Inferior parietal cortex (tissue), 1 donor: ENCODE measurements at regions not wholly inside any gene's neighbourhood (a gene's known extent, or its start where the extent isn't known, plus 50 kb on each side); places are given as distances from the start of the nearest gene placed in this dataset.
"Not testable (repeated sequence)": the region's sequence is repeated elsewhere in the genome, so short reads cannot be mapped to it uniquely, and the experiment has no call there.

Experiments
- DNase-seq: peaks from one replicate; pipeline ENCODE4 v3.0.0-alpha.2; 2016; ENCODE audit errors: extremely low spot score

DNA sequence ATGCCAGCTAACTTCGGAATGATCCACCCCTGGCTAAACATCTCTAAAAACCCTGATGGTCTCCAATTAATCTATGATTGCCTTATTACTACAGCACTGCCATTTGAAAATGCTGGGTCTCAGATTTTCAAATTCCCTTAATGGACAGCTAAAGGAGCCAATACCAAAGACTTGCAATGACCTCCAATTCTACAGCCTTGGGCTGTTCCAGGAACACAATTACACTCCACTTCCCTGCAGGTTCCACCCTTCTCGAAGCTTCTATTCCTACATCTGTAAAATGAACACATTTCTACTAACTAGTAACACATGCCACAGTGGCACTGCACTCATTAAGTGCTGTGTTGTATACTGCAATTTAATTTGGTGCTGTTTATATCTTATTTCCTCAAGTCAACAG is 85.7 kb upstream of the AK4 start:
- DNase-seq: no peak

DNA sequence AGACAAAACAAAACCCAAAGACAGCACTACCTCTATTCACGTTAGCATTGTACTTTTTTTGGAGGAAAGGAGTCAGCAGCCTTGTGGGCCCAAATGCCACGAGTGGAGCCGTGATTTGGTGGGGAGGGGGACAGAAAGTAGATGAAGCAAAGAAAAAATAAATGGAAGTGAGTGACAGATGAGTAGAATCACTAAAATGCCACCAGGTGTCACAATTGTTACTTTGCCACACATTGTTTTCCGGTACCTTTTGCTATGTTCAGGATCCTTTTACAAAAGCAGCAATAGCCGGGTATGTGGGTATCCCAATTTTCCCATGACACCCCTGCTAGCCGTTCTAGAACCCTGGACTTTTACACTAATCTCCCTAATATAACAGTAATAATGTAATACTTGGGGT is 85.0 kb upstream of the AK4 start:
- DNase-seq: no peak

DNA sequence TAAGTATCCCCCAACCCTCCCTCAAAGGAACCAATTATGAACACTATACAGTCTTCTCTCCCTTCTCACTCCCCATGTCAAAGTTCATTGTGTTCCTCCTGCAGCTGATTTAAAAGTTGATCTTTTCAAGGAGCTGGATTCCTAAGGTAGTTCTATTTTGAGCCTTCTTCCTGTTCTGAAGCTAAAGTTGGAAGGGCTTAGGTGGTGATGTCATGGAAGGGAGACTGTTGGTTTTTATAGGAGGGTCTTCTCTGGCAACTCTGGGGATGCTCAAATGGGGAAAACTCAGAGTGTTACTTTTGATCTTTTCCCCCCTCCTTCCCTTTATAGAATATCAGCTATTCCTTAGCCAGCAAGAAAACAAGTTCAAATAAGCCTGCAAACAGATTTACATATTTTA is 83.0 kb upstream of the AK4 start:
- no peak for DNase-seq

DNA sequence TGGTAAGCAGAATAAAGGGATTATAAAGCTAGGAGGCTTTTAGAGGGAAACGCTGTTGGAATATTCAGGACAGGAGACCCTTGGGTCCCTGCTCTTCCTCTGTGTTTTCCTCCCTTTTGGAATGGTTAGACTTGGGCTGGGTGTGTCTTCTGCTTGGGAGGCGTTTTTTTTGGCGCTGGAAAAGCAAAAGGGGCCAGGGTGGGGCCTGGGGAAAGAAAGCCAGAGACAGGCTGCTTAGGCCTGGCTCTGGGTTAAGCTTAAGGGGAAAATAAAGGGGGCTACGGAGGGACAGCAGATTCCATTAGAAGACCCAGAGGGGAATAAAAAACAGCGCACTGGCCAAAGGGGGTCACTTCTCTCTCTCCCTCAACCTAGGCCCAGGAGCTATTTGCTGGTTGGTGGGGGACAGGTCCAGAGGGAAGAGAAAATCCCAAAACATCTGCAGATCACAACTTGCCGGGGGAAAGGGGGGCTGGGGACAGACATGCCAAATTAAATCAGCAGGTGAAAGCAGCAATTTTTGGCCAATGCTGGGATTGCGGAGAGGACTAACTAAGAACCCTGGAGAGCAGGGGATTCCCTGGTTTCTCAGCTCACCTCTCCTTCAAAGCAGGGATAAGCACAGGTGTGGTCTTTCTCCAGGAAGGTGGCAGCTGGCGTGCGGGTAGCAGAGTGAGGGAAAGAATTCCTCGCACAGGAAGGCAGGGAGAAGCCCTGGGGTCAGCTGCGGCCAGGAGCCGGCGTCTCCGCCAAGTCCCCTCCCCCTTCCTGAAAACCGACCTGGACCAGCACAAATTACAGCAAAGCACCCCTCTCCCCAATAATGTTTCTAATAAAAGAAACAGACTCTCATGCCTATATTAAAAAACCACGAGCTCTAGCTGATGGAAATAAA is 82.2 kb upstream of the AK4 start:
- no peak for DNase-seq

DNA sequence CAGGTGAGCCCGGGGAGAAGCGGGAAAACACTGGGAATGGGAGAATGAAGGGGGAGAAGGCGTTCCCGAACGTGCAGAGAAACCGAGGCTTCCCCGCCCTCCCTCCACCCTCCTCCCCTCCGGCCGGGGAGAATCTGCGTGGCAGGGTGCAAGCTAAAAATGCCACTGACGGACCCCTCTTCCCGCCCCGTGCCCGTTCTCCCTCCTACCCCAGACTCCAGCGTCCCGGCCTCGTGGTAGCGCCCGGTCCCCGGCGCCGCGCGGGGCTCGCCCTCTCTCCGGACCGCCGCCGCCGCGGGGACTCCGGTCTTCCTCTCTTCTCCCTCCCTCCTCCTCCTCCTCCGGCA is 81.6 kb upstream of the AK4 start:
- DNase-seq: no peak

DNA sequence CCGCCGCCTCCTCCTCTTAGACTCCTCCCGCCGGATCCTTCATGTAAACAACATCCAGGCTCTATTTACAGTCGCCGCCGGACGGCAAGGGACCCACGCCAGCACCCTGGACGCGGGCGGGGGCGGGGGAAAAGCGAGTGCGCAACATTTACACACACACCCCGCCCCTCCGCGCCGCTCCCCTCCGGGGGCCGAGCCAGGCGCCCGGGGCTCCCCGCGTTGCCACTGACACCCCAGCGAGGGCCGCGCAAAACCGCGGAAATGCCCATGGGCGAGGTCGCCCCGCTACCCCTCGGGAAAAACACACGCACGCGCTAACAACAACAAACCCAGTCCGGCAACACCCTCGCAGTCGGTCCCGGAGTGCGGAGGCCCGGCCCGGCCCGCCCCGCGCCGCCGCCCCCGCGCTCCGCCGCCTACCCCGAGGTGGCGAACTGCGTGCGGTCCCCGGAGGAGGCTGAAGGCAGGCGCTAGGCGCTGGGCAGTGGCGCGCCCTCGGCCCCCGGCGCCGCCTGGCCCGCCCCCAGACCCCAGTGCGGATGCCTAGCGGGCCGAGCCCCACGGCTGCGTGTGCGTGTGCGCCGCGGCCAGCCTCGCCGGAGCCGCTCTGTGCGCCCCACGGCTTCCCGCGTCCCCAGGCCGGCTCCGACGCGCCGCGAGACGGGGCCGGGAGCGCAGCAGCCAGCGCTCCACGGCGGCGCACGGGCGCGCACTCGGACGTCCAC is 81.1 kb upstream of the AK4 start:
- DNase-seq: peak; percentile 81

DNA sequence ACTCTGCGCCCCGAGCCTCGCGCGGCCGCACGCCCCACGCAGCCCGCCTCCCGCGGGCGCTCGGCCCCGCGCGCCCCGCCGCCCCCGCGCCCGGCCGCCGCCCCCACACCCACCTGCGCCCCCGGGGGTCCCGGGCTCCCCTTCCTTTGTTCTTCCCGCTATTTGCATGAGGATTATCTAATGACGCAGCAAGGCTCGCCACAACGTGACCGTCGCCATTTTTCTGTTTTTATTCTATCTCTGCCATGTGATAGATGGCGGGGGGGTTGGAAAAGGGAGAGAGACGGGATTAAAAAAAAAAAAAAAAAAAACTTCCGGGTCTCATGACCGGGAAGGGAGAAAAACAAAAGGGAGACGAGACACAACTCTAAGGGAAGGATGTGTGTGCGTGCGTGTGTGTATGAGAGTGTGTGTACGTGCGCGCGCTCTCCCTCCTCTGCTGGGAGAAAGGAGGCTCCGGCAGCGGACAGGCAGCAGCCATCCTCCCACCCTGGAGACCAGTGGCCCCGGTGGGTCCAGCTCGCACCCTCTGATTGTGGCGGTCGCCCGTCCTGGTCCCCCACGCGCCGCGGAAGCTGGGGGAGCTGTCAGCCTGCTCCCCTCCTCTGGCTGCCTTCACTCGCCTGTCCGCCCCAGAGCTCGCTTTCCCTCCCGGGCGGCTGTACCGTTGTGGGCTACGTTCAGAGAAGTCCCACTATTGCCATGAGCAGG is 80.4 kb upstream of the AK4 start:
- peak; percentile 91 for DNase-seq

DNA sequence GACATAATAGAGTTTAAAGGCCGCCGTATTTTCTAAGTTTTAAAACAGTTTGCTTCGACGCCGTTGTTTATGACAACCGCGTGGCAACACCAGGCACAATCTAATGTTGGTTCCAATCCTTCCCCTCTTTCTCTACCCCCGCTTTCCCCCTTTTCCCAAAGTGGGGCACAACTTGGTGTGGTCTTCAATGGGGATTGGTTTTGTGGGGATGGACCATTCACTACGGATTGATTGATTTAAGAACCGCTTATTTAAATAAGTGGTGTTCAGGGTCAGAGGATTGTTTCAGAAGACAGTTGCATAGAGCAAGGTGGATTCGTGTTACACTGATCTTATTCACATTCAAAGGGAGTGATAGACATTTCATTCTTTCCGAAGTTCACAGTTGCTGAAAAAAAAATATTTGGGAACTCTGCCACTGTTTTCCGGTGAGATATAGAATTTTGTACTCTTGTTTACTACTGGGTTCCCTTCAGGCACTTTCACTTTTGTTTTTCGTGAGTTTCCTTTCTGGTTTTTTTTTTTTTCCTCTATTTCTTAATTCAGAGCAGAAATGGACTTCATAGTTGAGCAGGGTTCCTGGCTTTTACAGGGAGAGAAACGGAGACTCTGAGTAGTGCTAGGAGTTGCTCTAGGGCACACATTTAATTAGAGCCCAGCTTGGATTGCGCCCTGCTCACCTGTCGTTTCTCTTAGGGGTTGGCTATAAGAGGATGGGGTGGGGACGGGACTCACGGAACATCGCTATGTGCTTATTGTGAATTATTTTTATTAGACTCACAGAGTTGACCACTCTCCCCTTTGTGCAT is 79.6 kb upstream of the AK4 start:
- peak; percentile 60 for DNase-seq

DNA sequence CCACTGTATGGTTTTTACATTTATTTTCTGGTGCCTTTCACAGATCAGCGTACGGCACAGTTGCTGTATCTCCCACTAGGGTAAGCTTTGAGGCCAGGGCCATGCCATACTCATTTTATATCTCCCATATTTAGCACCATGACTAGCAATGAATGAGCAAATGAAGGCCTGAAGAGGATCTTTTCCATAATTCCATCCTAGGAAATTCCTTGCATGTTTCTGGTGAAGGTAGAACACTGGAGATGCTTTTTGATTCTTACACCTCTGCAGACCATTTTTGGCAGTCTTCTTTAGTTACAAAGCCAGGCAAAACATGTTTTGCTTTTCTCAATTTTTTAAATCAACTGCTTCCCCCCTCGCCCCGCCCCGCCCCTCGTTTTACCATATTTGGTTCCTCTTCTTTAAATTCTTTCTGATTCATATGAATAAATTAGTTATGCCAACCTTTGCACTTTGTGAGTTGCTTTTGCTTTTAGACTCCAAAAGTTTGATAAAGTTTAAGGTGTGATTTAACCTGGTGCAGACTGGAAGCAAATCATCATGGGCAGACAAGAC is 78.9 kb upstream of the AK4 start:
- DNase-seq: no peak

DNA sequence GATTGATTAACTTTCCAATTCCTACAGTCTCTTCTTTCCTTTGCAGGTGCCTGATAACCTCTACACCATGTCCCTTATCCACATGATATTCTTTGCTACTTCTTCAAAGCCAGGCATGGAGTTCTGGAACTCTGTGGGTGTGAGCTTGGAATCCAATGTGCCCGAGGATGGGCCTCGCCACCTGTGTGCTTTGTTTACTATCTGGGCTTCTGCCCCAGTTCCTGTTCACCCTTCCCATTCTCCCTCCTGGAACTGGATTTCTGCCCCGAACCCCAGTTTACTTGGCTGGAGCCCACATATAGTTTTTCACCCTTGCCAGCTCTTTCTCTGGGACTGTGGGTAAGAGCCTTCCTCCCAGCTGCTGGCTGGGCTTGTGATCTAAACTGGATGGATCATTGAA is 75.2 kb upstream of the AK4 start:
- no peak for DNase-seq

DNA sequence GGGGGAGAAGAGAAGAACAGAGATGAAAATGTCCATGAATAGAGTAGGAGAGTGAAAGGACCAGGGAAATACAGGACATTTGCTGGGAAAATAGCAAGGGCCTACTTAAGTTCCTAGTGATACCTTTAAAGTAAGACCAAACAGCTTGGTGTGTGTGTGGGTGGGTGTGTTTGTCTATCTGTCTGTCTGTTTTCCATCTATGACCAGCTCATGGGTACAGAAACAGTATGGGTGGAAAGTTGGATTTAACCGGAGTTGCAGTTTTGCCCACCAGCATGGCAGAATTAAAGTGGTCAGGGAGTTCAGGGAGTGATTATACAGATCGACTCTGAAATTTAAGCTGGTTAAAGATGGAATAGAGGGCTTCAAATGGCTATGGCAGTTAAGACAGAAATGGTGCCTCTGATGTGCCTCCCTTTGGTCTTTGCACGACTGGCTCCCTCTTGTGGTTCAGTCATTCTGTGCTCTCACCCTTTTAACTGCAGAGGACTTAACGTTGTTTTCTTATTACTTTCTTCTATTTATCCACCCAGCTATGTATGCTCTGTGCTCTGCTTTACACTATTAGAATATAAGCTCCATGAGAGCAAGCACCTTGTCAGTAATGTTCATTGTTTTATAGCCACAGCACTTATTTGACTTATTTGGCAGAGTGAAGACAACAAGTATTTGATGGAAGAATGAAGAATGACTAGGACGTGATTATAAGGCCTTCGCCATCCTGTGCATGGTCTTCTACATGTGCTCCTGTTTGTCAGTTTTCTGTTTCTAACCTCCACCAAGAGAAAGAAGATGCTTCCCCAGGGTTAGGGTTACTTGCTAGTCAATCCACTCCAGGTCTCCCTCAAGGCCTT is 72.7 kb upstream of the AK4 start:
- DNase-seq: no peak

DNA sequence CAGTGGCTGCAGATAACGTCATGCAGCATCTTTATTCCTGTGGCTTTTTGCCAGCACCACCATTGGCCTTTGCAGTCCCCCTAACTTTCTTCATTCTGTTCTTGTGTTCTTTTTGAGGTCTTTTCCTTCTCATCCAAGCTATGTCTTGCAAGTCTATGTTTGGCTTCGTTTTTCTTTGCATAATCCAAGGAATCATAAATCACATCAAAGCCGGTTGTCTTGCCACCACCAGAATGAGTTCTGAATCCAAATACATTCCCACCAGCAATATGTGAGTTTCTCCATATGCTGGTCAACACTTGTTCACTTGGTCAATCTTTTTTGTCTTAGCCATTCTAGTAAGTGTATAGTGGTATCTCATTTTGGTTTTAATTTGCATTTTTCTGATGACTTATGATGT is 70.6 kb upstream of the AK4 start:
- no peak for DNase-seq

DNA sequence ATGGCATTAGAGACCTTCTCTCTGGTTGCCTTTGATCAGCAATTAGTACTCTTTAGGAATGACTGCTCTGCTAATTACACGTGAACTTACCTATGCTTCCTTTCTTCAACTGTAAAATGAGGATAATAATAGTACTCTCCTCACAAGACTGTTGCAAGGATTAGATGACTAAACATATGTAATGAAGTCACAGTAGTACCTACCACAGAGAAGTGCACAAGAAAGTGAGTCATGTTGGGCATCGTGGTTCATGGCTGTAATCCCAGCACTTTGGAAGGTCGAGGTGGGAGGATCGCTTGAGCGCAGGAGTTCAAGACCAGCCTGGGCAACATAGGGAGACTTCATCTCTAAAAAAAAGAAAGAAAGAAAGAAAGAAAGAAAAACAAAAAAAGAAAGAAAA is 68.1 kb upstream of the AK4 start:
- DNase-seq: no peak

DNA sequence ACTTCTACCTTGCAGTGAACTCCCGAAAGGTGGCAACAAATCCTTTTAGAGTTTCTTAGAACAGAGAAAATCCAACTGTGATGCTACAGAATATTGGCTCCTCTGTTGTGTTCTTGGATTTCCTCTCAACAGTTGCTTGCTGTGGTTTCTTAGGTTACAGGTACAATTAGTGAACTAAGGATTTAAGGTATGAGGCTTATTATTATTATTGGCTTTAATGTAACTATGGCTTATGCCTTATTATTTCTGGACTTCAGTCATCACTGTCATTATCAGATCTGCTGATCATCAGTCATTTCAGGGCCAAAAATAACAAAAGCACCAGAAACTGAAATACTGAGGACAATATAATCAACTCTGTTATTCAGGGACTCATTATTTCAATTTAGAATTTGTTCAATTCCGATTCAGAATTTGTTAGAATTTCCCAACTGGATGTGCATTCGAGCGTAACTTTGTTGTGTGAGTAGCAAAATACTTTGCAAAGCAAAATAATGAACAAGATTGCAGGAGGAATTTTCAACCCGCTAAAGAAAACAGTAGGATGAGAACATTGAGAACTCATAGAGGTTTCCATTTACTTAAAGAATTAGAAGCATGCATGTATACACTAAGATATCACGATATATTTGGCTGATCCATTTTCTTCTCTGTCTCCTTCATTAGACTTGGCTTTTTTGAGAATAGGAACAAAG is 65.5 kb upstream of the AK4 start:
- DNase-seq: no peak

DNA sequence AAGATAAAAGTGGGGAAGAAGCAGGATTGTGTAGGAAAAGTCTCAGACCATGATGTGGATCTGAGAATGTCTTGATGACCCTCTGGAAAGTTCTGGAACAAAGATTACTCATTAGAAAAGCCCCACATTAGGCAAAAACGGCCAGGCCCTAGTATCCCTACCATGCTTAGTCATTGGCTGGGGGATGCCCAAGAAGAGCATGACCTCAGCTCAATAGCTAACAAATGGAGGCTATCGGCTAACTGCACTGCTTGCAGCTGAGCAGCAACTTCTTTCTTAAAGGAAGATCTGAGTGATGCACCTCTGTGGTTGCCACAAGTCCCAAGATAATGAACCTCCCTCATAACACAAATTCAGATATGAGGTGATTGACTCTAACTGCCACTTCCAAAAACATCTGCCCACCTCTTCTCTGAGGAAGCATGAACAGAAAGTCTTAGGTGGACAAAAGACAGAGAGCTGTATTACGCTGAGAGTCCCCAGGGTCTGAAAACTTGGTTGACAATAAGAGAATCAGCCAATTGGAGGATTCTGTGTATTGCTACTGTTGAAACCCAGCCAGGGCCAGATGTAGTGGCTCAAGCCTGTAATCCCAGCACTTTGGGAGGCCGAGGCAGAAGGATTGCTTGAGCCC is 64.6 kb upstream of the AK4 start:
- DNase-seq: no peak

DNA sequence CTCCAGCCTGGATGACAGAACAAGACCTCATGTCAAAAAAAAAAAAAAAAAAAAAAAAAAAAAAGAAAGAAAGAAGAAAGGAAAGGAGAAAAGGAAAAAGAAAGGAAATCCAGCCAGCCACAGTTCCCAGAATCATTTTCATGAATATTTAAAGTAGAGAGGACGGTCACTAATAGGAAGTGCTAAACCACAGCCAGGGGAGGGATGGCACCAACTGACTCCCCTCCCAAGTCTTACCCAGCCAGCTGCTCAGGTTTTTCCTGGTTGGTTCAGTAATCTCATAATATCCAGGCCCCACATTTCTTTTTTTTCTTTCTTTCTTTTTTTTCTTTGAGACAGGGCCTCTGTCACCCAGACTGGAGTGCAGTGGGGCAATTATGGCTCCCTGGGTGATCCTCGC is 63.9 kb upstream of the AK4 start:
- DNase-seq: no peak

DNA sequence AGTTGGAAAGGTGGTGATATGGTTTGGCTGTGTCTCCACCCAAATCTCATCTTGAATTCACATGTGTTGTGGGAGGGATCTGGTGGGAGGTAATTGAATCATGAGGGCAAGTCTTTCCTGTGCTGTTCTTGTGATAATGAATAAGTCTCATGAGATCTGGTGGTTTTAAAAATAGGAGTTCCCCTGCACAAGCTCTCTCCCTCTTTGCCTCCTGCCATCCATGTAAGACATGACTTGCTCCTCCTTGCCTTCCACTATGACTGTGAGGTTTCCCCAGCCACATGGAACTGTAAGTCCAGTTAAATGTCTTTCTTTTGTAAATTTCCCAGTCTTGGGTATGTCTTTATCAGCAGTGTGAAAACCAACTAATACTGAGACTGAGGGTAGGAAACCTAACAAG is 60.5 kb upstream of the AK4 start:
- DNase-seq: not testable (repeated sequence)

DNA sequence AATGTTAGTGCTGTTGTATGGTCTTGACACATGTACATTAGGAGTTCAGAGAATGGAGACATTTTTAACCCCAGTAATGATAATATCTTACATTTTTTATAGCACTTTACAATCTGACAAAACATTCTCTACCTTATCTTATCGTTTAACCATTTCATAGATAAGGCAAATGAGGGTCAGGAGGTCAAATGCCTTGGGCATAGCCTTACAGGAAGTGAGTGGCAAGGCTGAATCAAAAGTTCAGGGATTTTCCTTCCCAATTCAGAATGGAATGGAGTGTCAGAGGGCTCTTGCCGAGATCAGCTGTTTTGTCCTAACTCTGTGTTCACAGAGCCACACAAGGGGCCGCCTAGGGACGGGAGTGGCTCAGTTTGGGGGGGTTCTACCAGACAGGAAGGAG is 57.6 kb upstream of the AK4 start:
- DNase-seq: no peak

DNA sequence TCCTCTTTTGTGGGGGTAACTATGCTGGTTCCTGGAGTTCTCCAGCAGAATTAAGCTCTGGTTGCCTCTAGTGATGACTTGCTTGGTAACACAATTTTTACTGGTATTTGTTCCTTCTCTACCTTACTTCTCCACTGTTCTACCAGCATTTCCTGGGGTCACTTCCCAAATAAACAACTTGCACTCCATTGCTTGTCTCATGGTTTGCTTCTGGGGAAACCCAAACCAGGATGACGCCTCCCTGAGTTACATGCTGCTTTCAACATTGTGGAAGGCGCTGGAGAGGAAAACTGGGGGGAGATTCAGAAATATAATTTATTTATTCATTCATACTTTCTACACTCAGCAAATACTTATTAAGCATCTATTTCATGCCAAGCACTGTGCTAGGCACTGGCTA is 55.3 kb upstream of the AK4 start:
- DNase-seq: no peak

DNA sequence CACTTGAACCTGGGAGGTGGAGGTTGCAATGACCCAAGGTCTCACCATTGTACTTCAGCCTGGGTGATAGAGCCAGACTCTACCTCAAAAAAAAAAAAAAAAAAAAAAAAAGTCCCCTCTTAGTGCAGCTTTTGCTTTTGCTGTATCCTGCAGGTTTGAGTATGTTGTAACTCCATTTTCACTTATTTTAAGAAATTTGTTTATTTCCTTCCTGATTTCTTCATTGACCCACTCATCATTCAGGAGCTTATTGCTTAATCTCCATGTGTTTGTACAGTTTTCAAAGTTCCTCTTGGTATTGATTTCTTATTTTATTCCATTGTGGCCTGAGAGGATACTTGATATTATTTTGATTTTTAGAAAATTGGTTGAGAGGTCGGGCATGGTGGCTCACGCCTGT is 50.9 kb upstream of the AK4 start:
- no peak for DNase-seq
